Esophagus squamous epithelium (tissue), 5 donors: ENCODE measurements at regions not wholly inside any gene's neighbourhood (a gene's known extent, or its start where the extent isn't known, plus 50 kb on each side); places are given as distances from the start of the nearest gene placed in this dataset.

ENCODE experiments used
- DNase-seq: peaks from one replicate; lab custom pipeline; 2025; lab: John Stamatoyannopoulos, UW
- H3K27ac ChIP-seq, 4 donors: fragments of 200-600 bp; sonication (generic); one replicate each; pipeline ENCODE4 v1.5.1; 2016 to 2019; ENCODE audit warnings: mild to moderate bottlenecking in 1 of 4
- H3K27me3 ChIP-seq, 4 donors: fragments of 200-600 bp; sonication (generic); 1 replicate in 3 of 4; 2 replicates in 1 of 4; pipeline versions ENCODE4 v1.5.1 to v1.6.0; 2017 to 2021; ENCODE audit warnings: antibody characterized with exemption in 1 of 4
- H3K36me3 ChIP-seq, 3 donors: fragments of 200-600 bp; sonication (generic); one replicate each; pipeline ENCODE4 v1.5.1; 2016 to 2019
- H3K4me1 ChIP-seq, 3 donors: fragments of 200-600 bp; sonication (generic); one replicate each; pipeline ENCODE4 v1.5.1; 2017 to 2019
- H3K4me3 ChIP-seq, 4 donors: fragments of 200-600 bp; sonication (generic); 1 replicate in 3 of 4; 2 replicates in 1 of 4; pipeline ENCODE4 v1.5.1; 2016 to 2019; ENCODE audit warnings: mild to moderate bottlenecking in 2 of 4, moderate library complexity in 1 of 4
- H3K9me3 ChIP-seq, 3 donors: fragments of 200-600 bp; sonication (generic); one replicate each; pipeline ENCODE4 v1.5.1; 2016 to 2019
- CTCF ChIP-seq, 6 experiments: fragments of 450-650 bp in 4 of 6; fragments of 200-600 bp in 2 of 6; sonication (generic) in 2 of 6; IDR thresholded peaks; one replicate each; pipeline ENCODE4 v1.5.1; 2016 to 2019; ENCODE audit warnings: antibody characterized with exemption in 6 of 6, mild to moderate bottlenecking in 4 of 6, moderate library complexity in 4 of 6
- POLR2A ChIP-seq, 4 donors: fragments of 450-650 bp; IDR thresholded peaks; one replicate each; pipeline ENCODE4 v1.6.1; 2017; ENCODE audit warnings: antibody characterized with exemption in 4 of 4, mild to moderate bottlenecking in 4 of 4, moderate library complexity in 3 of 4
- WGBS, 2 donors: methylation state at CpG; one replicate each; pipeline ENCODE4 v1.1.5; 2018; 5-methylcytosine and 5-hydroxymethylcytosine counted together
- intact Hi-C: fragments of 100-400 bp; cut with DNase I; formaldehyde crosslinking; loops from one replicate; pipeline ENCODE4 v1.15.0; 2022
- donor health status: DM: yes; HTN: yes; CAD: no.

GRCh38 chr2:120876526-120877280 is 141.0 kb downstream of the GLI2 start:
- Histone ChIP-seq H3K4me3 (no peak overlapping the region), H3K9me3 (no peaks in the 10 kb centered on the region), H3K27ac (no peak overlapping the region), H3K27me3 (peaks cover 0 to 16% (median 0%) of the 10 kb centered on the region in 4 donors), H3K36me3 (no peaks in the 10 kb centered on the region), H3K4me1 (peaks cover 0 to 24% (median 7%) of the 10 kb centered on the region in 3 donors)
- no peak for DNase-seq
- 79 to 86% methylated on average over 4 to 11 of the region's 11 CpGs for WGBS, 2 donors
- TF ChIP-seq POLR2A (IDR thresholded peaks at IDR 0.05), result no peak
- no peak for TF ChIP-seq CTCF (IDR thresholded peaks at IDR 0.05)
- intact Hi-C loops, result no loop called here

- Histone ChIP-seq H3K4me1 (peaks cover 3 to 29% (median 7%) of the 10 kb centered on the region in 3 donors), H3K27ac (no peak overlapping the region), H3K4me3 (no peak overlapping the region), H3K27me3 (peaks cover 0 to 23% (median 0%) of the 10 kb centered on the region in 4 donors), H3K36me3 (no peaks in the 10 kb centered on the region), H3K9me3 (no peaks in the 10 kb centered on the region)
- DNase-seq, result no peak
- TF ChIP-seq POLR2A (IDR thresholded peaks at IDR 0.05) (no peak), CTCF (IDR thresholded peaks at IDR 0.05) (no peak)
- WGBS, 2 donors, result 71 to 82% methylated on average over 7 of the region's 7 CpGs
- intact Hi-C loops, result no loop called here
Measured at GRCh38 chr2:120877409-120877808, 141.7 kb downstream of the GLI2 start.

- Histone ChIP-seq H3K4me1 (peaks cover 4 to 30% (median 7%) of the 10 kb centered on the region in 3 donors), H3K4me3 (no peak overlapping the region), H3K27me3 (peaks cover 0 to 28% (median 0%) of the 10 kb centered on the region in 4 donors), H3K27ac (no peak overlapping the region), H3K9me3 (no peaks in the 10 kb centered on the region), H3K36me3 (no peaks in the 10 kb centered on the region)
- intact Hi-C loops, result no loop called here
- 39 to 55% methylated on average over 4 to 6 of the region's 7 CpGs for WGBS, 2 donors
- TF ChIP-seq CTCF (IDR thresholded peaks at IDR 0.05), result no peak
- TF ChIP-seq POLR2A (IDR thresholded peaks at IDR 0.05), result no peak
- DNase-seq, result no peak
Measured at GRCh38 chr2:120878970-120879369, 143.3 kb downstream of the GLI2 start.

- no peak for DNase-seq
- intact Hi-C loops, result no loop called here
- Histone ChIP-seq H3K4me3 (no peak overlapping the region), H3K9me3 (no peaks in the 10 kb centered on the region), H3K27me3 (peaks cover 0 to 34% (median 0%) of the 10 kb centered on the region in 4 donors), H3K27ac (no peak overlapping the region), H3K36me3 (no peaks in the 10 kb centered on the region), H3K4me1 (peaks cover 4 to 26% (median 7%) of the 10 kb centered on the region in 3 donors)
- TF ChIP-seq POLR2A (IDR thresholded peaks at IDR 0.05) (no peak), CTCF (IDR thresholded peaks at IDR 0.05) (no peak)
- 59 to 73% methylated on average over 10 to 24 of the region's 24 CpGs for WGBS, 2 donors
Measured at GRCh38 chr2:120879431-120880295, 144.0 kb downstream of the GLI2 start.

- H3K4me3 ChIP-seq, result no peak overlapping the region
- no peaks in the 10 kb centered on the region for H3K36me3 ChIP-seq
- no peak overlapping the region for H3K27ac ChIP-seq
- H3K4me1 ChIP-seq, result peaks cover 4 to 19% (median 7%) of the 10 kb centered on the region in 3 donors
- H3K27me3 ChIP-seq, result peaks cover 0 to 35% (median 0%) of the 10 kb centered on the region in 4 donors
- 82 to 89% methylated on average over 2 to 7 of the region's 7 CpGs for WGBS, 2 donors
- TF ChIP-seq CTCF (IDR thresholded peaks at IDR 0.05), result no peak
- TF ChIP-seq POLR2A (IDR thresholded peaks at IDR 0.05), result no peak
- intact Hi-C loops, result no loop called here
- DNase-seq, result no peak
- H3K9me3 ChIP-seq, result no peaks in the 10 kb centered on the region
Measured at GRCh38 chr2:120880381-120880780, 144.7 kb downstream of the GLI2 start.
